GM12873 (cell line): ENCODE measurements at regions not wholly inside any gene's neighbourhood (a gene's known extent, or its start where the extent isn't known, plus 50 kb on each side); places are given as distances from the start of the nearest gene placed in this dataset.

Experiments used
- CTCF ChIP-seq: IDR thresholded peaks from 2 replicates; pipeline ENCODE4 v1.5.1; 2012; ENCODE audit warnings: low read depth, mild to moderate bottlenecking, moderate library complexity, low read length, control low read depth; ENCODE audit not compliant: insufficient read depth; ENCODE audit errors: missing control alignments

GRCh38 chr13:39217471-39217870 is 179.2 kb downstream of the NHLRC3 start:
- no peak for TF ChIP-seq CTCF

DNA sequence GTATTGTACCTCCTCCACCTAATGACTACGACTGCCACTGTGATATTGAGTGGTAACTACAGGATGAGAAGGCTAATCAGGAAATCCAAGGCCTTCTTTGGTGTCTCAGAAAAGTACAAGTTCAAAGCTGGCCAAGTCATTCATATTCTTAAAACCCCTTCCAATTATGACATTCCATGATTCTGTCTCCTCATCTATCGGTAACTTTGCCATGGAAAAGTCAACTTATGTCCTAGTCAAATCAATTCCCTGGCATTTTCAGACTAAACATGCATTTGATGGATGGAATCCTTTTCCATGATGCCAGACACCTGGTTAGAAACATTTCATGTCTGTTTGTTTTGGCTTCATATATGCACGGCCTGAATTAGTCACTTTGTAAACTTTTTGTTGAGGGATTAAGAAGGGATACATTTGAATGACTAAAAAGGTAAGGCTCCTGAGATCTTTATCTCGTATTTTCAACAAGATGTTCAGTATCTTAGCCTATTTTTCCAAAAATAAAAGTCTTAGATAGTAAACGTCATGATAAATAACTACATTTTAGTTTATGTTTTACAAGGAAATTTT is 186.5 kb downstream of the NHLRC3 start:
- TF ChIP-seq CTCF = no peak

- TF ChIP-seq CTCF = no peak
These were observed 187.6 kb downstream of the NHLRC3 start for GRCh38 chr13:39225860-39226259.

GRCh38 chr13:39226359-39226758 is 188.1 kb downstream of the NHLRC3 start:
- TF ChIP-seq CTCF = no peak

DNA sequence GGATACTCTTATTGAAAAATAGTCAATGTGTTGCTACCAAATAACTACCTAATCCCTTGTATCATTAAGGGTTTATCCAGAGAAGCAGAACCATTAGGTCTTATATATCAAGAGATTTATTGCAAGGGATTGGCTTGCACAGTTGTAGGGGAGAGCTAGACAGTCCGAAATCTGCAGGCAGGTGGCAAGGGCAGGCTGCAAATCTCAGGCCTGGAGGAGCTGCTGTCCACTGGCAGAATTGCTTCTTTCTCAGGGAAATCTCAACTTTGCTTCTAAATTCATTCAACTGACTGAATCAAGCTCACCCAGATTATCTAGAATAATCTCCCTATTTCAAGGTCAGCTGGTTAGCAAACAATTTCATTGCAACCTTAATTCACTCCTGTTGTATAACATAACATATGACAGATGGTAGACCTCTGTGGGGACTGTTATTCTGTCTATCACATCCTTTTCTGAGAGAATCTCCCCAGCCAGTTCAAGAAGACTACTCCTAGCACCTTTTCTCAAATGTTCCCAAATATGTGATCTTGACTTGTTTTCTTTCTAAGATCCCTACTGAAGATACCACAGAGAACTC is 194.2 kb downstream of the NHLRC3 start:
- TF ChIP-seq CTCF = no peak

DNA sequence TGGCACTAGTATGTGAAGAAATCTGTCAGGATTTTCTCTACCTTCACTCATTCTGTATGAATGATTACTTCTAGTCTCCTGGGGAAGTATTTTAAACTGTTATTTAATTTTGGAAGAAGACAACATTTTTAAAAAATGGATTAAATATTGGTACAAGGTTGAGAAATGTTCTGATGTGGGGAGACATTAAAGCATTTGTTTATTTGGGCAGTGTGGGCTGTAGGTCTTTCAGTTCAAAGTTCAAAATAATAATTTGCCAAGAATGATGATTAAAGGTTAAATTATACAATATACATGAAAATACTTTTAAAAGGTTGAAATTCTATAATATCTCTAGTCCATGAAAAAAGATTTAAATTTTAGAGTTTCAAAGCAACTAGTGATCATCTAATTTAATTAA is 194.7 kb downstream of the NHLRC3 start:
- no peak for TF ChIP-seq CTCF

DNA sequence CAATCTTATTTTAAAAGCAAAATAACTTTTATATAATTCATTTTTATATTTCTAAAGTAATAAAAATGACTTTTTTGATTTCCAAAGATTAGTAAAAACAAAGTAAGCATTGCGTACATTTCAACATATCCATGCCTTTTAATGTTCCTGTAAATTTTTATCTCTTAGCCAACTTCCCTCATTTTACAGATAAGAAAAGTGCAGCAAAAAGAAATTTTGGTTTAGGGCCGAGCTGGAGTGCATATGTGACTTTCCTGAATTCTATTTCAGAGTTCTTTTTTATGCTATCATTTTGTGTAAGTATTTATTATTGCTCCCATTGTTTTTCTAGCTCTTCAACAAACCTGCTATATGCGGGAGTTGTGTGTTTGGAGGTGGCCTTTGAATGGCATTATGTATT is 195.3 kb downstream of the NHLRC3 start:
- TF ChIP-seq CTCF = no peak
